SK-N-SH (cell line): ENCODE measurements at regions not wholly inside any gene's neighbourhood (a gene's known extent, or its start where the extent isn't known, plus 50 kb on each side); places are given as distances from the start of the nearest gene placed in this dataset.

Source experiments
- CTCF ChIA-PET: fragments of 300-600, 350-600 bp; formaldehyde crosslinking; extraction: SDS; loops from one replicate; lab custom pipeline; 2021; lab: Yijun Ruan, JAX
- POLR2A ChIA-PET: fragments of 350-600 bp; sonication (Branson Sonifier 250); formaldehyde crosslinking; extraction: SDS; loops from one replicate; lab custom pipeline; 2020; ENCODE audit warnings: antibody characterized with exemption, inconsistent platforms; lab: Yijun Ruan, JAX
- DNase-seq: peaks from one replicate; pipeline ENCODE4 v3.0.0; 2012
- H2AFZ ChIP-seq: fragments of 200-600 bp; sonication (generic); 2 replicates; pipeline ENCODE4 v1.8.1; 2016; ENCODE audit warnings: antibody characterized with exemption, mild to moderate bottlenecking, low read depth
- H3F3A ChIP-seq: fragments of 200-600 bp; sonication (generic); replicated peaks from 2 replicates; pipeline ENCODE3; 2016; ENCODE audit warnings: antibody characterized with exemption, mild to moderate bottlenecking; ENCODE audit not compliant: insufficient read depth
- H3K27ac ChIP-seq, 2 experiments: fragments of 200-500 bp in 1 of 2; fragments of 200-600 bp in 1 of 2; sonication (Bioruptor generic) in 1 of 2; sonication (generic), shearing (Covaris generic) in 1 of 2; 2 replicates each; pipeline versions ENCODE4 v1.5.1 to v1.6.1; 2014 to 2016; ENCODE audit warnings: low read depth in 2 of 2, inconsistent platforms in 1 of 2, low read length in 1 of 2, mild to moderate bottlenecking in 1 of 2, mixed read lengths in 1 of 2
- H3K27me3 ChIP-seq: fragments of 200-600 bp; sonication (generic), shearing (Covaris generic); 2 replicates; pipeline ENCODE4 v1.6.1; 2016; ENCODE audit warnings: mixed run types; ENCODE audit not compliant: insufficient read depth
- H3K36me3 ChIP-seq, 2 experiments: fragments of 200-500 bp in 1 of 2; fragments of 200-600 bp in 1 of 2; sonication (Bioruptor generic) in 1 of 2; sonication (generic) in 1 of 2; replicated peaks in 1 of 2; 2 replicates each; pipeline versions ENCODE3 to v1.5.1; 2014 to 2016; ENCODE audit warnings: low read length in 1 of 2, mild to moderate bottlenecking in 1 of 2; ENCODE audit not compliant: insufficient read depth in 2 of 2, control insufficient read depth in 1 of 2
- H3K4me1 ChIP-seq, 2 experiments: fragments of 200-500 bp in 1 of 2; fragments of 200-600 bp in 1 of 2; sonication (Bioruptor generic) in 1 of 2; sonication (generic), shearing (Covaris generic) in 1 of 2; 2 replicates each; pipeline versions ENCODE4 v1.5.1 to v1.6.1; 2014 to 2016; ENCODE audit warnings: low read depth in 1 of 2, low read length in 1 of 2, mixed run types in 1 of 2; ENCODE audit not compliant: insufficient read depth in 2 of 2, control insufficient read depth in 1 of 2
- H3K4me2 ChIP-seq: fragments of 200-600 bp; sonication (generic), shearing (Covaris generic); 2 replicates; pipeline ENCODE4 v1.6.1; 2017; ENCODE audit warnings: mixed run types
- H3K4me3 ChIP-seq, 2 experiments: fragments of 200-500 bp in 1 of 2; fragments of 200-600 bp in 1 of 2; sonication (Bioruptor generic) in 1 of 2; sonication (generic), shearing (Covaris generic) in 1 of 2; 2 replicates each; pipeline versions ENCODE4 v1.5.1 to v1.8.1; 2014 to 2016; ENCODE audit warnings: low read depth in 2 of 2, inconsistent platforms in 1 of 2, low read length in 1 of 2, mild to moderate bottlenecking in 1 of 2, mixed read lengths in 1 of 2, moderate library complexity in 1 of 2
- H3K79me2 ChIP-seq: fragments of 200-600 bp; sonication (generic); 2 replicates; pipeline ENCODE4 v1.8.1; 2017; ENCODE audit warnings: mild to moderate bottlenecking; ENCODE audit not compliant: insufficient read depth
- H3K9ac ChIP-seq: fragments of 200-600 bp; sonication (generic); 2 replicates; pipeline ENCODE4 v1.6.1; 2017; ENCODE audit warnings: mixed run types
- H3K9me2 ChIP-seq: fragments of 200-600 bp; sonication (generic); 2 replicates; pipeline ENCODE4 v1.6.1; 2017; ENCODE audit warnings: mixed run types
- H3K9me3 ChIP-seq: fragments of 200-600 bp; sonication (generic); 2 replicates; pipeline ENCODE4 v1.6.1; 2017; ENCODE audit warnings: mixed run types, mild to moderate bottlenecking, moderate library complexity
- H4K20me1 ChIP-seq: fragments of 200-600 bp; sonication (generic); 2 replicates; pipeline ENCODE4 v1.6.1; 2017; ENCODE audit warnings: mild to moderate bottlenecking, mixed run types; ENCODE audit not compliant: insufficient read depth
- ELF1 ChIP-seq: IDR thresholded peaks from 2 replicates; pipeline ENCODE4 v1.4.0; 2012
- EP300 ChIP-seq, 2 experiments: IDR thresholded peaks; 2 replicates each; pipeline versions ENCODE4 v1.4.0 to v1.6.1; 2012; ENCODE audit warnings: borderline replicate concordance in 1 of 2, low read depth in 1 of 2, low read length in 1 of 2
- FOXJ3 ChIP-seq: sonication (generic); formaldehyde crosslinking; IDR thresholded peaks from 2 replicates; pipeline ENCODE4 v1.5.1; 2020; ENCODE audit warnings: mild to moderate bottlenecking, missing genetic modification reagents
- GABPA ChIP-seq: IDR thresholded peaks from 2 replicates; pipeline ENCODE4 v1.4.0; 2012; ENCODE audit warnings: low read depth, mild to moderate bottlenecking
- IRF3 ChIP-seq: fragments of 150-350 bp; IDR thresholded peaks from 2 replicates; pipeline ENCODE4 v1.6.1; 2016; ENCODE audit warnings: mild to moderate bottlenecking, low read depth, low read length
- JUND ChIP-seq: IDR thresholded peaks from 2 replicates; pipeline ENCODE4 v1.4.0; 2012
- NFIC ChIP-seq: IDR thresholded peaks from 2 replicates; pipeline ENCODE4 v1.4.0; 2012; ENCODE audit warnings: borderline replicate concordance
- PBX3 ChIP-seq: IDR thresholded peaks from 2 replicates; pipeline ENCODE4; 2012
- RFX5 ChIP-seq: IDR thresholded peaks from 2 replicates; pipeline ENCODE4 v1.6.1; 2012; ENCODE audit warnings: mild to moderate bottlenecking, improper control_type of control experiment, low read length
- RXRA ChIP-seq: IDR thresholded peaks from 2 replicates; pipeline ENCODE4 v1.4.0; 2012; ENCODE audit warnings: low read depth, mild to moderate bottlenecking, borderline replicate concordance
- SIN3A ChIP-seq: IDR thresholded peaks from 2 replicates; pipeline ENCODE4 v1.6.1; 2012; ENCODE audit warnings: low read depth, mild to moderate bottlenecking, low read length, moderate library complexity, borderline replicate concordance
- TAF1 ChIP-seq: IDR thresholded peaks from 2 replicates; pipeline ENCODE4 v1.6.1; 2012; ENCODE audit warnings: low read depth, mild to moderate bottlenecking, low read length, moderate library complexity, borderline replicate concordance
- YY1 ChIP-seq: IDR thresholded peaks from 2 replicates; pipeline ENCODE4 v1.4.0; 2012; ENCODE audit warnings: low read depth, mild to moderate bottlenecking
- WGBS: methylation state at CpG from one replicate; pipeline ENCODE4 v1.1.6; 2017; ENCODE audit warnings: low lambda C conversion rate; 5-methylcytosine and 5-hydroxymethylcytosine counted together
- TF ChIP-seq, protein P1 (sequence below): IDR thresholded peaks from 2 replicates; pipeline ENCODE4 v1.4.0; 2012; ENCODE audit warnings: low read depth, borderline replicate concordance
- TF ChIP-seq, protein P2 (sequence below): IDR thresholded peaks from 2 replicates; pipeline ENCODE4 v1.4.0; 2012; ENCODE audit warnings: low read depth, borderline replicate concordance

GRCh38 chr13:82224806-82225205, 1657.5 kb downstream of the SLITRK1 start:
- Histone ChIP-seq H3K27ac (no peak overlapping the region), H3K9me2 (no peaks in the 10 kb centered on the region; the same call in 1 of the 2 replicates), H3K9ac (no peak overlapping the region), H2AFZ (no peak overlapping the region), H3K79me2 (no peaks in the 10 kb centered on the region), H3F3A (no peaks in the 10 kb centered on the region), H4K20me1 (no peaks in the 10 kb centered on the region), H3K36me3 (no peaks in the 10 kb centered on the region), H3K27me3 (no peaks in the 10 kb centered on the region), H3K4me3 (no peak overlapping the region), H3K9me3 (0 out of 2 replicates have a peak, but pooled peaks cover 4% of the 10 kb centered on the region), H3K4me2 (no peak overlapping the region), H3K4me1 (no peaks in the 10 kb centered on the region)
- no peak for TF ChIP-seq ELF1
- no peak for TF ChIP-seq RFX5
- TF ChIP-seq JUND: no peak
- TF ChIP-seq, protein P1, sequence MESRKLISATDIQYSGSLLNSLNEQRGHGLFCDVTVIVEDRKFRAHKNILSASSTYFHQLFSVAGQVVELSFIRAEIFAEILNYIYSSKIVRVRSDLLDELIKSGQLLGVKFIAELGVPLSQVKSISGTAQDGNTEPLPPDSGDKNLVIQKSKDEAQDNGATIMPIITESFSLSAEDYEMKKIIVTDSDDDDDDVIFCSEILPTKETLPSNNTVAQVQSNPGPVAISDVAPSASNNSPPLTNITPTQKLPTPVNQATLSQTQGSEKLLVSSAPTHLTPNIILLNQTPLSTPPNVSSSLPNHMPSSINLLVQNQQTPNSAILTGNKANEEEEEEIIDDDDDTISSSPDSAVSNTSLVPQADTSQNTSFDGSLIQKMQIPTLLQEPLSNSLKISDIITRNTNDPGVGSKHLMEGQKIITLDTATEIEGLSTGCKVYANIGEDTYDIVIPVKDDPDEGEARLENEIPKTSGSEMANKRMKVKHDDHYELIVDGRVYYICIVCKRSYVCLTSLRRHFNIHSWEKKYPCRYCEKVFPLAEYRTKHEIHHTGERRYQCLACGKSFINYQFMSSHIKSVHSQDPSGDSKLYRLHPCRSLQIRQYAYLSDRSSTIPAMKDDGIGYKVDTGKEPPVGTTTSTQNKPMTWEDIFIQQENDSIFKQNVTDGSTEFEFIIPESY: no peak
- TF ChIP-seq EP300 (IDR thresholded peaks at IDR 0.05; ENCODE audit: borderline replicate concordance in 1 of 2, low read depth in 1 of 2, low read length in 1 of 2): no peak
- TF ChIP-seq FOXJ3: no peak
- ChIA-PET POLR2A (no interaction called here), CTCF (no interaction called here)
- 6% methylated on average over 3 of the region's 3 CpGs for WGBS
- no peak for DNase-seq

- no peaks in the 10 kb centered on the region for H3K4me1 ChIP-seq
- WGBS: 27% methylated on average over 4 of the region's 4 CpGs
- no peaks in the 10 kb centered on the region for H3K36me3 ChIP-seq
- no peak for TF ChIP-seq TAF1
- TF ChIP-seq, all 33 proteins: peak for 0
- ChIA-PET POLR2A (no interaction called here), CTCF (interaction anchor here (0.6 kb wide), 1 partner anchor 742 kb away, joined by 3 read pairs; no protein-coding TSS in a partner anchor)
- DNase-seq: no peak
- H3K9me3 ChIP-seq: no peaks in the 10 kb centered on the region; the same call in 1 of the 2 replicates
- no peak overlapping the region for H3K4me2 ChIP-seq
- no peaks in the 10 kb centered on the region for H3K27me3 ChIP-seq
- no peaks in the 10 kb centered on the region; the same call in 1 of the 2 replicates for H3K9me2 ChIP-seq
- no peaks in the 10 kb centered on the region for H4K20me1 ChIP-seq
- H3K9ac ChIP-seq: no peak overlapping the region
- H3K27ac ChIP-seq: no peak overlapping the region
- H2AFZ ChIP-seq: no peak overlapping the region
- no peak overlapping the region for H3K4me3 ChIP-seq
- no peaks in the 10 kb centered on the region for H3K79me2 ChIP-seq
- no peaks in the 10 kb centered on the region for H3F3A ChIP-seq
These were observed 1660.7 kb downstream of the SLITRK1 start for GRCh38 chr13:82221621-82222020.

GRCh38 chr13:82220641-82221040, 1661.6 kb downstream of the SLITRK1 start:
- H2AFZ ChIP-seq: no peak overlapping the region
- H3F3A ChIP-seq: no peaks in the 10 kb centered on the region
- H3K4me3 ChIP-seq: no peak overlapping the region
- 11% methylated on average over 2 of the region's 2 CpGs for WGBS
- H3K9ac ChIP-seq: no peak overlapping the region
- no peak overlapping the region for H3K27ac ChIP-seq
- H3K9me3 ChIP-seq: no peaks in the 10 kb centered on the region; the same call in none of the 2 replicates
- ChIA-PET POLR2A (no interaction called here), CTCF (no interaction called here)
- no peaks in the 10 kb centered on the region; the same call in 1 of the 2 replicates for H3K9me2 ChIP-seq
- no peaks in the 10 kb centered on the region for H3K79me2 ChIP-seq
- no peak for DNase-seq
- no peaks in the 10 kb centered on the region for H3K27me3 ChIP-seq
- no peaks in the 10 kb centered on the region for H3K36me3 ChIP-seq
- no peak for TF ChIP-seq RXRA
- no peak for TF ChIP-seq GABPA
- TF ChIP-seq PBX3: no peak
- TF ChIP-seq, protein P2, sequence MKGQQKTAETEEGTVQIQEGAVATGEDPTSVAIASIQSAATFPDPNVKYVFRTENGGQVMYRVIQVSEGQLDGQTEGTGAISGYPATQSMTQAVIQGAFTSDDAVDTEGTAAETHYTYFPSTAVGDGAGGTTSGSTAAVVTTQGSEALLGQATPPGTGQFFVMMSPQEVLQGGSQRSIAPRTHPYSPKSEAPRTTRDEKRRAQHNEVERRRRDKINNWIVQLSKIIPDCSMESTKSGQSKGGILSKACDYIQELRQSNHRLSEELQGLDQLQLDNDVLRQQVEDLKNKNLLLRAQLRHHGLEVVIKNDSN: no peak
- no peak for TF ChIP-seq YY1
- TF ChIP-seq SIN3A: no peak
- no peak for TF ChIP-seq IRF3
- TF ChIP-seq NFIC: no peak
- no peak overlapping the region for H3K4me2 ChIP-seq
- no peaks in the 10 kb centered on the region for H3K4me1 ChIP-seq
- no peaks in the 10 kb centered on the region for H4K20me1 ChIP-seq
